BJ (cell line): ENCODE measurements at regions not wholly inside any gene's neighbourhood (a gene's known extent, or its start where the extent isn't known, plus 50 kb on each side); places are given as distances from the start of the nearest gene placed in this dataset.

Experiments
- CTCF ChIA-PET: fragments of 350-600 bp; formaldehyde crosslinking; extraction: SDS; loops from one replicate; lab custom pipeline; 2021; ENCODE audit warnings: antibody characterized with exemption, inconsistent platforms; lab: Yijun Ruan, JAX
- POLR2A ChIA-PET: fragments of 300-600 bp; sonication (Branson Sonifier 250); formaldehyde crosslinking; extraction: SDS; loops from one replicate; lab custom pipeline; 2021; ENCODE audit warnings: antibody characterized with exemption; lab: Charles Lee
- DNase-seq: peaks from one replicate; pipeline ENCODE4 v3.0.0-alpha.2; 2011; ENCODE audit warnings: low read depth
- H3K27me3 ChIP-seq: 2 replicates; pipeline ENCODE4 v1.6.0; 2011; ENCODE audit warnings: low read length; ENCODE audit not compliant: control insufficient read depth, insufficient read depth
- H3K36me3 ChIP-seq: 2 replicates; pipeline ENCODE4 v1.5.1; 2011; ENCODE audit warnings: low read length; ENCODE audit not compliant: control insufficient read depth, insufficient read depth
- H3K4me3 ChIP-seq: 2 replicates; pipeline ENCODE4 v1.5.1; 2011; ENCODE audit warnings: low read depth, mild to moderate bottlenecking, control low read depth, low read length
- TF ChIP-seq, protein P1 (sequence below): IDR thresholded peaks from 2 replicates; pipeline ENCODE4 v1.5.1; 2011; ENCODE audit warnings: low read depth, mild to moderate bottlenecking, control low read depth, inconsistent platforms, low read length, moderate library complexity; ENCODE audit not compliant: insufficient read depth

DNA sequence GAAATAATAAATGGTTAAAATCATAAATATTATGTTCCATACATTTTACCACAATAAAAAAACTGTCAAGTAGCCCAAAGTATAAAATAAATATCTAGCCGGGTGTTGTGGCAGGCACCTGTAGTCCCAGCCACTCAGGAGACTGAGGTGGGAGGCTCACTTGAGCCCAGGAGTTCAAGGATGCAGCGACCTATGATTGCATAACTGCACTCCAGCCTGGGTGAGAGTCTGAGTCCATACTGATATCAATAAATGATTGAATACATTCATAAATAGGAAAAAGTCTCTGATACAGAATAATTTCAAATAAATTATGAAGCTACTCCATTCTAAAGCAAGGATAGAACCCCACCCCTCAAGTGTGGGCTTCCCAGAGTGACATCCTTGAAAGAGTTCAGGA lies 68.5 kb upstream of the GATA2 start:
- POLR2A ChIA-PET: no interaction called here

DNA sequence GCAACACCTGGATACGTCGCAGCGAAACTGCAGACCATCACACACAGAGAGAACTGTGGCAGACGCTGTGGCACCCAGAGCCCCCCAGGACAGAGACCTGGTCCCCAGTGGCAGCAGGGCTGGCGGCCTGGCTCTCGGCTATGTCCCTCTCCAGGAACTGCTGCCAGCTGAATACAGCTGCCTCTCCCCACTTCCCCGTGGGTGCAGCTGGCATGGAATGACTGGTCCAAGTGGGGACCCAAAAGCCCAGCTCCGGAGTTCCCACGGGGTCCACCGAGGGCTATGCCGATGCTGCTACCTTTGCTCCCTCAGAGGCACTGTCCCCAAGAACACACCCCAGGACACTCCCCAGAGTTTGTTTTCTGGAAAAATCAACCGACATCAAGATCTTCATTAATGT lies 67.8 kb upstream of the GATA2 start:
- H3K4me3 ChIP-seq: no peak overlapping the region
- no peak for DNase-seq
- H3K27me3 ChIP-seq: peaks cover 4% of the 10 kb centered on the region
- H3K36me3 ChIP-seq: no peaks in the 10 kb centered on the region
- ChIA-PET POLR2A (no interaction called here), CTCF (no interaction called here)
- TF ChIP-seq, protein P1, sequence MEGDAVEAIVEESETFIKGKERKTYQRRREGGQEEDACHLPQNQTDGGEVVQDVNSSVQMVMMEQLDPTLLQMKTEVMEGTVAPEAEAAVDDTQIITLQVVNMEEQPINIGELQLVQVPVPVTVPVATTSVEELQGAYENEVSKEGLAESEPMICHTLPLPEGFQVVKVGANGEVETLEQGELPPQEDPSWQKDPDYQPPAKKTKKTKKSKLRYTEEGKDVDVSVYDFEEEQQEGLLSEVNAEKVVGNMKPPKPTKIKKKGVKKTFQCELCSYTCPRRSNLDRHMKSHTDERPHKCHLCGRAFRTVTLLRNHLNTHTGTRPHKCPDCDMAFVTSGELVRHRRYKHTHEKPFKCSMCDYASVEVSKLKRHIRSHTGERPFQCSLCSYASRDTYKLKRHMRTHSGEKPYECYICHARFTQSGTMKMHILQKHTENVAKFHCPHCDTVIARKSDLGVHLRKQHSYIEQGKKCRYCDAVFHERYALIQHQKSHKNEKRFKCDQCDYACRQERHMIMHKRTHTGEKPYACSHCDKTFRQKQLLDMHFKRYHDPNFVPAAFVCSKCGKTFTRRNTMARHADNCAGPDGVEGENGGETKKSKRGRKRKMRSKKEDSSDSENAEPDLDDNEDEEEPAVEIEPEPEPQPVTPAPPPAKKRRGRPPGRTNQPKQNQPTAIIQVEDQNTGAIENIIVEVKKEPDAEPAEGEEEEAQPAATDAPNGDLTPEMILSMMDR: no peak

More for the DNA sequence above, 68.5 kb upstream of the GATA2 start:
- CTCF ChIA-PET: no interaction called here
- TF ChIP-seq, protein P1: no peak
- no peak overlapping the region for H3K4me3 ChIP-seq
- no peak for DNase-seq
- peaks cover 4% of the 10 kb centered on the region for H3K27me3 ChIP-seq
- no peaks in the 10 kb centered on the region for H3K36me3 ChIP-seq

DNA sequence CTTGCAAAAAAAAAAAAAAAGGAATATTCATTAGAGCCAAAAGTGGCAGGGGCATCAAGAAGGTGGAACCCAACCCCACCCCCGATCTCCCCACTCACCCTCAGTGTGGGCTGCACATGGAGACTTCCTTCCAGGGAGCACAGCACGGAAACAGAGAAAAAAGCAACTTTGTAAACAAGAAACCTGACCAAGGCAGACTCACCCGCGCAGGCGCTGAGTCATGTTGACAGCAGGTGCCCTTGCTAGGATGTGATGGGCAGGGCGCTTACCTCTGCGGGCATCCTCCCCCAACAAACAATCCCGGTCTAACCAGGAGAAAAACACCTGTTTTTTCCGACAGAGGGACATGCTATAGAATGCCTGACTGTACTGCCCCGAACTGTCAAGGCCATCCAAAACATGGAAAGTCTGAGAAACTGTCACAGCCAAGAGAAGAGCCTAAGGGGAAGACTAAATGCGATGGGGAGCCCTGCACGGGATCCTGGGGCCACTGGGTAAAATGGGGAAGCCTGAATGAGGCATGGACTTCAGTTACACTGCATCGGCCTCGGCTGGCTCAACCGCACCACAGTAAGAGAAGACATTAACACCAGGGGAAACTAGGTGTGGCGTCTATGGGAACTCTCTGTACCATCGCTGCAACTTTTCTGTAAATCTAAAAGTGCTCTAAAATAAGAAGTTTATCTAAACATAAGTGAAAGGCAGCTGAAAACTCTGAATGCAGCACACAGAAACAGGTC lies 66.7 kb upstream of the GATA2 start:
- POLR2A ChIA-PET: no interaction called here

GRCh38 chr3:128557531-128558280 lies 64.7 kb upstream of the GATA2 start:
- Histone ChIP-seq H3K36me3 (no peaks in the 10 kb centered on the region), H3K4me3 (no peak overlapping the region), H3K27me3 (peaks cover 3% of the 10 kb centered on the region)
- TF ChIP-seq, protein P1: no peak
- no peak for DNase-seq
- CTCF ChIA-PET: interaction anchor here (2.1 kb wide), 1 partner anchor 10 kb away, joined by 9 read pairs; no protein-coding TSS in a partner anchor
- POLR2A ChIA-PET: no interaction called here

More for the DNA sequence above, 66.7 kb upstream of the GATA2 start:
- H3K36me3 ChIP-seq: no peaks in the 10 kb centered on the region
- TF ChIP-seq, protein P1: no peak
- DNase-seq: no peak
- CTCF ChIA-PET: interaction anchor here (0.5 kb wide), 1 partner anchor 879 kb away, joined by 3 read pairs; no protein-coding TSS in a partner anchor
- H3K4me3 ChIP-seq: no peak overlapping the region
- peaks cover 3% of the 10 kb centered on the region for H3K27me3 ChIP-seq

- TF ChIP-seq, protein P1: no peak
- Histone ChIP-seq H3K36me3 (no peaks in the 10 kb centered on the region), H3K4me3 (no peak overlapping the region), H3K27me3 (peaks cover 3% of the 10 kb centered on the region)
- no peak for DNase-seq
- ChIA-PET POLR2A (no interaction called here), CTCF (interaction anchor here (2.1 kb wide), 1 partner anchor 11 kb away, joined by 9 read pairs; no protein-coding TSS in a partner anchor)
Measured at GRCh38 chr3:128556907-128557306, 63.9 kb upstream of the GATA2 start.
